Heart left ventricle (tissue), 13 donors: ENCODE measurements at regions not wholly inside any gene's neighbourhood (a gene's known extent, or its start where the extent isn't known, plus 50 kb on each side); places are given as distances from the start of the nearest gene placed in this dataset.
"Not testable (repeated sequence)": the region's sequence is repeated elsewhere in the genome, so short reads cannot be mapped to it uniquely, and the experiment has no call there.

Source experiments
- POLR2A ChIP-seq, 2 donors: fragments of 450-650 bp; IDR thresholded peaks; one replicate each; pipeline ENCODE4 v1.6.1; 2017; ENCODE audit warnings: antibody characterized with exemption in 2 of 2, mild to moderate bottlenecking in 2 of 2, moderate library complexity in 2 of 2
- TF ChIP-seq, protein P1 (sequence below), 12 donors: fragments of 200-600 bp; sonication (generic) in 4 of 12; IDR thresholded peaks; one replicate each; pipeline versions ENCODE4 v1.5.0 to v1.8.0; 2018 to 2022; ENCODE audit warnings: antibody characterized with exemption in 12 of 12, mild to moderate bottlenecking in 5 of 12
- donor health status: ischemic (EF 13 %, LVEDD 7.1; RV severe dilation, severe dysfunction).
- donor health status: DM: no; HTN: yes; CAD: no.
- donor health status: DM: no; HTN: no; CAD: no.
- donor health status: ischemic (EF 25% LVEDD 6.9; RV normal size, moderate dysfunction).
- donor health status: ischemic (EF 25% LVEDD 5.7; RV mildly dilated, moderate dysfunction).
- donor health status: ischemic (EF 35%, LVEDD 5.7; RV mildly dilated, moderate dysfunction).
- donor health status: nonischemic (EF 11% LVEDD 7.7; RV severe dilation, severe dysfunction).
- donor health status: DM: yes; HTN: yes; CAD: no.
- donor health status: PGD.
- donor health status: ischemic (EF 29% LVEDD 5.4; RV normal size, mild dysfunction).
- donor health status: nonischemic (EF 23%, LVEDD 6.1; RV moderate dilation, normal function).

DNA sequence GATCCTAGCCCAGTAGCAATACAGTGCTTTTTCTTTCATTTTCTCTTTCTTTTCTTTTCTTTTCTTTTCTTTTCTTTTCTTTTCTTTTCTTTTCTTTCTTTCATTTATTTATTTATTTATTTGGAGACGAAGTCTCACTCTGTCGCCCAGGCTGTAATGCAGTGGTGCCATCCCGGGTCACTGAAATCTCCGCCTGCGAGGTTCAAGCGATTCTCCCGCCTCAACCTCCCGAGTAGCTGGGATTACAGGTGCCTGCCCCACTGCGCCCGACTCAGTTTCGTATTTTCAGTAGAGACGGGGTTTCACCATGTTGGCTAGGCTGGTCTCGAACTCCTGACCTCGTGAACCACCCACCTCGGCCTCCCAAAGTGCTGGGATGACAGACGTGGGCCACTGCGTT lies 1948.0 kb upstream of the DEFB115 start:
- TF ChIP-seq, protein P1, sequence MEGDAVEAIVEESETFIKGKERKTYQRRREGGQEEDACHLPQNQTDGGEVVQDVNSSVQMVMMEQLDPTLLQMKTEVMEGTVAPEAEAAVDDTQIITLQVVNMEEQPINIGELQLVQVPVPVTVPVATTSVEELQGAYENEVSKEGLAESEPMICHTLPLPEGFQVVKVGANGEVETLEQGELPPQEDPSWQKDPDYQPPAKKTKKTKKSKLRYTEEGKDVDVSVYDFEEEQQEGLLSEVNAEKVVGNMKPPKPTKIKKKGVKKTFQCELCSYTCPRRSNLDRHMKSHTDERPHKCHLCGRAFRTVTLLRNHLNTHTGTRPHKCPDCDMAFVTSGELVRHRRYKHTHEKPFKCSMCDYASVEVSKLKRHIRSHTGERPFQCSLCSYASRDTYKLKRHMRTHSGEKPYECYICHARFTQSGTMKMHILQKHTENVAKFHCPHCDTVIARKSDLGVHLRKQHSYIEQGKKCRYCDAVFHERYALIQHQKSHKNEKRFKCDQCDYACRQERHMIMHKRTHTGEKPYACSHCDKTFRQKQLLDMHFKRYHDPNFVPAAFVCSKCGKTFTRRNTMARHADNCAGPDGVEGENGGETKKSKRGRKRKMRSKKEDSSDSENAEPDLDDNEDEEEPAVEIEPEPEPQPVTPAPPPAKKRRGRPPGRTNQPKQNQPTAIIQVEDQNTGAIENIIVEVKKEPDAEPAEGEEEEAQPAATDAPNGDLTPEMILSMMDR (IDR thresholded peaks at IDR 0.05) = not testable (repeated sequence)
- not testable (repeated sequence) for TF ChIP-seq POLR2A (IDR thresholded peaks at IDR 0.05)
